GDM1 (cell line): ENCODE measurements at regions not wholly inside any gene's neighbourhood (a gene's known extent, or its start where the extent isn't known, plus 50 kb on each side); places are given as distances from the start of the nearest gene placed in this dataset.
"Not testable (repeated sequence)": the region's sequence is repeated elsewhere in the genome, so short reads cannot be mapped to it uniquely, and the experiment has no call there.

Experiments used
- DNase-seq: peaks from one replicate; lab custom pipeline; 2025; lab: John Stamatoyannopoulos, UW

- no peak for DNase-seq
Observed at GRCh38 chr6:134394905-134395304, 77.0 kb upstream of the SGK1 start.

- DNase-seq = no peak
Observed at GRCh38 chr6:134394208-134394607, 76.3 kb upstream of the SGK1 start.

- no peak for DNase-seq
Observed at GRCh38 chr6:134391205-134391604, 73.3 kb upstream of the SGK1 start.

- no peak for DNase-seq
Observed at GRCh38 chr6:134389658-134390057, 71.7 kb upstream of the SGK1 start.

GRCh38 chr6:134389129-134389528, 71.2 kb upstream of the SGK1 start:
- DNase-seq = no peak

- DNase-seq = not testable (repeated sequence)
Observed at GRCh38 chr6:134386482-134386881, 68.6 kb upstream of the SGK1 start.

GRCh38 chr6:134381959-134382358, 64.0 kb upstream of the SGK1 start:
- DNase-seq = no peak

GRCh38 chr6:134379599-134379998, 61.7 kb upstream of the SGK1 start:
- no peak for DNase-seq

GRCh38 chr6:134379076-134379475, 61.2 kb upstream of the SGK1 start:
- DNase-seq = no peak

GRCh38 chr6:134378426-134378825, 60.5 kb upstream of the SGK1 start:
- DNase-seq = no peak

GRCh38 chr6:134376785-134377184, 58.9 kb upstream of the SGK1 start:
- no peak for DNase-seq

GRCh38 chr6:134375220-134375580, 57.3 kb upstream of the SGK1 start:
- no peak for DNase-seq

GRCh38 chr6:134374491-134375219, 56.7 kb upstream of the SGK1 start:
- DNase-seq = no peak

GRCh38 chr6:134373993-134374392, 56.1 kb upstream of the SGK1 start:
- DNase-seq = no peak

GRCh38 chr6:134373282-134373922, 55.5 kb upstream of the SGK1 start:
- peak; percentile 57 for DNase-seq

GRCh38 chr6:134372603-134373281, 54.8 kb upstream of the SGK1 start:
- no peak for DNase-seq

- no peak for DNase-seq
Observed at GRCh38 chr6:134368670-134369069, 50.8 kb upstream of the SGK1 start.
